ENCODE measurements at regions not wholly inside any gene's neighbourhood (a gene's known extent, or its start where the extent isn't known, plus 50 kb on each side); places are given as distances from the start of the nearest gene placed in this dataset.

DNA sequence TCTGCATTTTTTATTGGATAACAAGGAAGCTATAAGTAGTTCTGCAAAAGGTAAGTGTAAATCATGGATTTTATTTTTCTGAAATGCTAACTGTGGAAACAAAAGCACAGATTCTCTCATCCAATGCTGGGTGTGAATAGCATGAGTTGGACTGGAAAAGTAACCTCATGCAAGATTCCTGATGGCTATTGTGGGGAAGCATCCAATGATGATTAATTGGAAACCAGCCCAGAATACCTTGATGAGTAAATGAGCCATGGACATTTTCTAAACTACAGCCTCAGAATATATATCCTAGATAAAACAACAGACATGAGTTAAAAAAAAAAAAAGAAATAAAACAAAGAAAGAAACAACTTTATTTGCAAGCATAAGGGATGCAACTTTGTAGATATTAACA is 934.6 kb downstream of the CCSER2 start:
- TF ChIP-seq, protein P1, sequence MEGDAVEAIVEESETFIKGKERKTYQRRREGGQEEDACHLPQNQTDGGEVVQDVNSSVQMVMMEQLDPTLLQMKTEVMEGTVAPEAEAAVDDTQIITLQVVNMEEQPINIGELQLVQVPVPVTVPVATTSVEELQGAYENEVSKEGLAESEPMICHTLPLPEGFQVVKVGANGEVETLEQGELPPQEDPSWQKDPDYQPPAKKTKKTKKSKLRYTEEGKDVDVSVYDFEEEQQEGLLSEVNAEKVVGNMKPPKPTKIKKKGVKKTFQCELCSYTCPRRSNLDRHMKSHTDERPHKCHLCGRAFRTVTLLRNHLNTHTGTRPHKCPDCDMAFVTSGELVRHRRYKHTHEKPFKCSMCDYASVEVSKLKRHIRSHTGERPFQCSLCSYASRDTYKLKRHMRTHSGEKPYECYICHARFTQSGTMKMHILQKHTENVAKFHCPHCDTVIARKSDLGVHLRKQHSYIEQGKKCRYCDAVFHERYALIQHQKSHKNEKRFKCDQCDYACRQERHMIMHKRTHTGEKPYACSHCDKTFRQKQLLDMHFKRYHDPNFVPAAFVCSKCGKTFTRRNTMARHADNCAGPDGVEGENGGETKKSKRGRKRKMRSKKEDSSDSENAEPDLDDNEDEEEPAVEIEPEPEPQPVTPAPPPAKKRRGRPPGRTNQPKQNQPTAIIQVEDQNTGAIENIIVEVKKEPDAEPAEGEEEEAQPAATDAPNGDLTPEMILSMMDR (IDR thresholded peaks at IDR 0.05; ENCODE audit: control extremely low read depth, extremely low read depth, low read depth, missing control alignments): no peak
- POLR2A ChIA-PET: no interaction called here
- no peak for DNase-seq (ENCODE audit: extremely low spot score)
- CTCF ChIA-PET: no interaction called here

DNA sequence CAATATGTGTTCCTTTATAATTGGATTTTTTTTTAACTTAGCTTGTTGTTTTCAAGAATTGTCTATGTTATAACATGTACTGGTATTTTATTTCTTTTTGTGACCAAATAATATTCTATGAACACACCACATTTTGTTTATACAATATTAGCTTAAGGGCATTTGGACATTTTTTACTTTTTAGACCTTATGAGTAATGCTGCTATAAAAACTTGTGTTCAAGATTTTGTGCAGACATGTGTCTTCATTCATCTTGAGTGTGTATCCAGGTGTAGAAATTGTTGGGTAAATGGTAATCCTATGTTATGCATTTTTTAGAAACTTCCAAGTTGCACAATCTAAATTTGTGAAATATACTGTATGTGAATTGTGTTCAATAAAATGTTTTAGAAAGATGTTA is 936.7 kb downstream of the CCSER2 start:
- CTCF ChIA-PET: interaction anchor here (1.3 kb wide), 1 partner anchor 19 kb away, joined by 3 read pairs; no protein-coding TSS in a partner anchor
- POLR2A ChIA-PET: no interaction called here
- TF ChIP-seq, protein P1 (IDR thresholded peaks at IDR 0.05; ENCODE audit: control extremely low read depth, extremely low read depth, low read depth, missing control alignments): no peak
- DNase-seq (ENCODE audit: extremely low spot score): no peak

DNA sequence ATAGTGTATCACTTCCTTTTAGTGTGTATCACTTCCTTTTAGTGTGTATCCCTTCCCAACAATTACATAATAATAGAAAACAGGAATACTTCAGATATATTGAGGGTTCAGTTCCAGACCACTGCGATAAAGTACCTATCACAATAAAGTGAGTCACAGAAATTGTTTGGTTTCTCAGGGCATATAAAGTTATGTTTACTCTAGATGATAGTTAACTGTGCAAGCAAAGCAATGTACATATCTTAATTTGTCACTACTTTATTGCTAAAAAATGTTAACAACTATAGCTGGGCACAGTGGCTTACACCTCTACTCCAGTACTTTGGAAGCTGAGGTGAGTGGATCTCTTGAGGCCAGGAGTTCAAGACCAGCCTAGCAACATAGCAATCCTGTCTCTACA is 938.4 kb downstream of the CCSER2 start:
- TF ChIP-seq, protein P1 (IDR thresholded peaks at IDR 0.05; ENCODE audit: control extremely low read depth, extremely low read depth, low read depth, missing control alignments): no peak
- DNase-seq (ENCODE audit: extremely low spot score): no peak
- ChIA-PET CTCF (no interaction called here), POLR2A (no interaction called here)

DNA sequence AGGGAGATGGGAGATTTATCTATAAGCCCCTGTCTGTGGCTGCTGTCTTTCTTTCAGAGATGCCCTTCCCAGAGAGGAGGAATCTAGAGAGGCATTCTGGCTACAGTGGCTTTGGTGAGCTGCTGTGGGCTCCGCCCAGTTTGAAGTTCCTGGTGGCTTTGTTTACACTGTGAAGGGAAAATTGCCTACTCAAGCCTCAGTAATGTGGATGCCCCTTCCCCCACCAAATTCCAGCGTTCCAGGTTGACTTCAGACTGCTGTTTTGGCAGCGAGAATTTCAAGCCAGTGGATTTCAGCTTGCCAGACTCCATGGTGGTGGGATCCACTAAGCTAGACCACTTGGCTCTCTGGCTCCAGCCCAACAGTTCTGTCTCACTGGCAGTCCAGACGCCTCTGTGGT is 951.6 kb downstream of the CCSER2 start:
- POLR2A ChIA-PET: no interaction called here

DNA sequence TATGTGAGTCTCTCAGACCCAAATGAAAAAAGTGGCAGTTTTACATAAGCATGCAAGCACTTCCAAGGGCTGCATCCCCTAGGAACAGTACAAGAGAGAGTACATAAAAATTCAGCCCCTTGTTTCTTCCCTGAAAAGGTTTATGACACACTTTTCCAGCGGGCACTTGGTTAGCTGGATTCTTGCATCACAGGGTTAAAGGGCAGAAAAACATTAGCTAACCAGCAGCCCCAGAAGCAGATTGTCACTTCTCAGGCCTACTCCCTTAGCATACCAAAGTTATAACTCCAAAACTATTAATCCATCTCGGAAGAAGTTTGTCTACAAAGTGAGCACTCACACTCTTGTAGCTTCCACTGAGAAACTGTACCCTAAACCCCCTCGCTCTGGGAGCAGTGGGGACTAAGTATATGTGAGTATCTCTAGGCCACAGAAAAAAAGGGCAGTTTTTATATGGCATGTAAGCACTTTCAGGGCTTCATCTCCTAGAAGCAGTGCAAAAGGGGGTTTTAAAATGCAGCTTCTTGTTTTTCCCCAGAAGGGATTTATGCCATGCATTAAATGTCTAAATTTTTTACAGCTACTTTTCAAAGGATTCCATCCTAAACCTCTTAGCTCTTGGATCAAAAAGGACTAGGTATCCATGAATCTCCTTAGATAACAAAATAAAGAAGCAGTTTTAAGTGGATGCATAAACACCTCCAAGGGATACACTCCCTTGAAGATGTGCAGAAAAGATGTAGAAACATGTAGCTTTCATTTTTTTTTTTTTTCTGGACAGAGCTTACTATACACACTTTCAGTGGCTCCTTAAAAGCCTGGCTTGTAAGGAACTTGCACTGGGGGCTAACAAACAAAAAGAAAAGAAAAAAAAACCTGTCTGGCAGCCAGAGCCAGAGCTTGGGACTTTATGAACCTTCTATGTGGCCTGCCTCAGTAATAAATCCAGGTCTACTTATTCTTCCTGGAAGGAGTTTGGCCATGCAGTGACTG is 956.7 kb downstream of the CCSER2 start:
- DNase-seq (ENCODE audit: extremely low spot score): no peak
- ChIA-PET CTCF (no interaction called here), POLR2A (no interaction called here)
- TF ChIP-seq, protein P1 (IDR thresholded peaks at IDR 0.05; ENCODE audit: control extremely low read depth, extremely low read depth, low read depth, missing control alignments): no peak

More for the DNA sequence above, 951.6 kb downstream of the CCSER2 start:
- CTCF ChIA-PET: no interaction called here
- TF ChIP-seq, protein P1 (IDR thresholded peaks at IDR 0.05; ENCODE audit: control extremely low read depth, extremely low read depth, low read depth, missing control alignments): no peak
- DNase-seq (ENCODE audit: extremely low spot score): no peak

DNA sequence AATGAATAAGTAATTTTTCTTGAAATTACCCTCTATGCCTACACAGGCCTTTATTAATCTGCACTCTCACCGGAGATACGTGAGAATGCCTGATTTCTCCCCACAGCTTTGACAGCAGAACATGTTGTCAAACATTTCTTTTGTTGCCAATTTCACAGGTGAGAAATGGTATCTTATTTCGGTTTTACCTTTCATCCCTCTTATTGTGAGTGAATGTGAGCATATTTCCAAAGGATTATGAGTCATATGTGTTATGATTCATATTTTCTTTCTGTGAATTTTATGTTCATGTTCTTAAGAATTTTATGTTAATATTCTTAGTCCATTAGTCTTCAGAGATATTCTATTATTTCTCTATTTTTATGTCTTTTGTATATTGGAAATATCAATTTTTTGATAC is 965.1 kb downstream of the CCSER2 start:
- TF ChIP-seq, protein P1 (IDR thresholded peaks at IDR 0.05; ENCODE audit: control extremely low read depth, extremely low read depth, low read depth, missing control alignments): no peak
- ChIA-PET POLR2A (no interaction called here), CTCF (no interaction called here)
- DNase-seq (ENCODE audit: extremely low spot score): no peak

Measured in GM10248 (cell line).